ENCODE measurements at regions not wholly inside any gene's neighbourhood (a gene's known extent, or its start where the extent isn't known, plus 50 kb on each side); places are given as distances from the start of the nearest gene placed in this dataset.

- H3K27ac ChIP-seq = no peak overlapping the region
- TF ChIP-seq CTCF (conservative IDR thresholded peaks at IDR 0.05) = no peak
- TF ChIP-seq ZFX (IDR thresholded peaks at IDR 0.05) = no peak
Measured at GRCh38 chr1:37290718-37291117, 183.7 kb upstream of the ZC3H12A start.

- no peak for TF ChIP-seq ZFX (IDR thresholded peaks at IDR 0.05)
- TF ChIP-seq CTCF (conservative IDR thresholded peaks at IDR 0.05) = no peak
- H3K27ac ChIP-seq = no peak overlapping the region
Measured at GRCh38 chr1:37292789-37293188, 181.6 kb upstream of the ZC3H12A start.

GRCh38 chr1:37294096-37294495, 180.3 kb upstream of the ZC3H12A start:
- no peak overlapping the region for H3K27ac ChIP-seq
- TF ChIP-seq CTCF (conservative IDR thresholded peaks at IDR 0.05) = no peak
- no peak for TF ChIP-seq ZFX (IDR thresholded peaks at IDR 0.05)

GRCh38 chr1:37294529-37294928, 179.9 kb upstream of the ZC3H12A start:
- H3K27ac ChIP-seq = no peak overlapping the region
- TF ChIP-seq CTCF (conservative IDR thresholded peaks at IDR 0.05) = no peak
- no peak for TF ChIP-seq ZFX (IDR thresholded peaks at IDR 0.05)

- H3K27ac ChIP-seq = no peak overlapping the region
- no peak for TF ChIP-seq ZFX (IDR thresholded peaks at IDR 0.05)
- no peak for TF ChIP-seq CTCF (conservative IDR thresholded peaks at IDR 0.05)
Measured at GRCh38 chr1:37298769-37299168, 175.6 kb upstream of the ZC3H12A start.

- H3K27ac ChIP-seq = no peak overlapping the region
- TF ChIP-seq CTCF (conservative IDR thresholded peaks at IDR 0.05) (no peak), ZFX (IDR thresholded peaks at IDR 0.05) (no peak)
Measured at GRCh38 chr1:37299216-37299615, 175.2 kb upstream of the ZC3H12A start.

GRCh38 chr1:37303884-37304574, 170.4 kb upstream of the ZC3H12A start:
- TF ChIP-seq CTCF (conservative IDR thresholded peaks at IDR 0.05) = no peak
- no peak overlapping the region for H3K27ac ChIP-seq
